Left lung (tissue), 4 donors: ENCODE measurements at regions not wholly inside any gene's neighbourhood (a gene's known extent, or its start where the extent isn't known, plus 50 kb on each side); places are given as distances from the start of the nearest gene placed in this dataset.

Experiments
- ATAC-seq: fragments of 200-7000 bp; cut with Tn5 transposase; one replicate; pipeline ENCODE4 v1.9.1; 2020; ENCODE audit warnings: moderate library complexity
- DNase-seq, 4 donors: peaks; one replicate each; pipeline ENCODE4 v3.0.0-alpha.2; 2013 to 2020
- H3K27ac ChIP-seq, 2 donors: fragments of 200-600 bp; sonication (generic) in 1 of 2; one replicate each; pipeline versions ENCODE4 v1.5.0 to v1.8.0; 2020 to 2021
- H3K27me3 ChIP-seq, 2 donors: fragments of 200-600 bp; sonication (generic) in 1 of 2; one replicate each; pipeline versions ENCODE4 v1.5.0 to v1.8.0; 2020 to 2021
- H3K36me3 ChIP-seq, 2 donors: fragments of 200-600 bp; sonication (generic) in 1 of 2; one replicate each; pipeline versions ENCODE4 v1.5.0 to v1.8.0; 2020 to 2021
- H3K4me1 ChIP-seq, 2 donors: fragments of 200-600 bp; one replicate each; pipeline ENCODE4 v1.8.0; 2021
- H3K4me3 ChIP-seq, 2 donors: fragments of 200-600 bp; sonication (generic) in 1 of 2; one replicate each; pipeline versions ENCODE4 v1.5.0 to v1.8.0; 2020 to 2021; ENCODE audit warnings: mild to moderate bottlenecking in 1 of 2
- H3K9me3 ChIP-seq, 2 donors: fragments of 200-600 bp; sonication (generic) in 1 of 2; one replicate each; pipeline versions ENCODE4 v1.5.0 to v1.8.0; 2020 to 2021
- intact Hi-C, 2 donors: fragments of 100-400 bp; cut with DNase I; formaldehyde crosslinking; loops; one replicate each; pipeline versions ENCODE4 v1.11.2 to v1.14.2; 2022
- TF ChIP-seq, protein P1 (sequence below), 2 donors: fragments of 200-600 bp; sonication (generic) in 1 of 2; IDR thresholded peaks; one replicate each; pipeline versions ENCODE4 v1.5.0 to v1.8.0; 2021; ENCODE audit warnings: antibody characterized with exemption in 2 of 2
- donor health status: DM: no; HTN: yes; CAD: no.
- donor health status: DM: no; HTN: no; CAD: no.

DNA sequence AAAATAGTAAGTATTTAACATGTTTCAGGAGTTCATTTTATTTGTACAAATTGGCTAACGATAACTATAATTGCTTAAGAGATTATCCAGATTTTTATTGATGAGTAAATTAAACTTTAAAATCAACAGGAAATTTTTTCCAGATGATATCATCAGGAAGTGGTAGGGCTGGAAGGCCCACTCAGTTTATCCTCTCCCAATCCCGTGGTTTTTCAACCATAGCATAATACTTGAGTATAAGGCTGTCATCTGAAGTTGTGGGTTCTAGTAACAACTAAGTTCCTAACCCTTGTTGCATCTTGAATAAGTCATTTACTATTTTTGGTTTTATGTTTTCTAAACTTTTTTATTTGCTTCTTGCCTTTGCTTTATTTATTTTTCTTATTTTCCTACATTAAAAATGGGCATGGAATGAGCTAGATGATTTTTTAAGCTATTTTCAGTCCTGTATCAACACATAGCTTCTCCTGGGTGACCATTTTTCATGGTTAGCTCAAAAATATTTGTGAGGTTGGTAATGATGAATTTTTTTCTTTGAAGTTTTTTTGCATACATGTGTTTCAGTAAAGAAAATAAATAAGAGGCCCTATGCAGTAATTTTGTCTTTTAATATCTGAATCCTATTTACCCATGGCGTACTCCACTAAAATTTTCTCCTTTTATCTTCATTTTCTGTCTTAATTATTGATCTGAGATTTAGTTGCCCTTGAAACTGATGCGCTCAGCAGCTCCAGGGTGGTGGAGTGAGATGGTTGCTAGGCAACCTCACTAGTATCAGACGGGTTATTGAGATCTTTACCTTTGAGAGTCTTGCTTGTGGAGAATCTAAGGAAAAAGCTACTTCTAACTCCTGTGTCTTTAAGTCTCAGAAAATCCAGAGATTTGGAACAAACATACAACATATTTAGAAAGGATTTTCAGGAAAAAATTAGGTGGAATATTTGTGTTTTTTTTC is 452.0 kb upstream of the CCDC179 start:
- TF ChIP-seq, protein P1, sequence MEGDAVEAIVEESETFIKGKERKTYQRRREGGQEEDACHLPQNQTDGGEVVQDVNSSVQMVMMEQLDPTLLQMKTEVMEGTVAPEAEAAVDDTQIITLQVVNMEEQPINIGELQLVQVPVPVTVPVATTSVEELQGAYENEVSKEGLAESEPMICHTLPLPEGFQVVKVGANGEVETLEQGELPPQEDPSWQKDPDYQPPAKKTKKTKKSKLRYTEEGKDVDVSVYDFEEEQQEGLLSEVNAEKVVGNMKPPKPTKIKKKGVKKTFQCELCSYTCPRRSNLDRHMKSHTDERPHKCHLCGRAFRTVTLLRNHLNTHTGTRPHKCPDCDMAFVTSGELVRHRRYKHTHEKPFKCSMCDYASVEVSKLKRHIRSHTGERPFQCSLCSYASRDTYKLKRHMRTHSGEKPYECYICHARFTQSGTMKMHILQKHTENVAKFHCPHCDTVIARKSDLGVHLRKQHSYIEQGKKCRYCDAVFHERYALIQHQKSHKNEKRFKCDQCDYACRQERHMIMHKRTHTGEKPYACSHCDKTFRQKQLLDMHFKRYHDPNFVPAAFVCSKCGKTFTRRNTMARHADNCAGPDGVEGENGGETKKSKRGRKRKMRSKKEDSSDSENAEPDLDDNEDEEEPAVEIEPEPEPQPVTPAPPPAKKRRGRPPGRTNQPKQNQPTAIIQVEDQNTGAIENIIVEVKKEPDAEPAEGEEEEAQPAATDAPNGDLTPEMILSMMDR (IDR thresholded peaks at IDR 0.05), result no peak
- ATAC-seq, result peak; percentile 71

DNA sequence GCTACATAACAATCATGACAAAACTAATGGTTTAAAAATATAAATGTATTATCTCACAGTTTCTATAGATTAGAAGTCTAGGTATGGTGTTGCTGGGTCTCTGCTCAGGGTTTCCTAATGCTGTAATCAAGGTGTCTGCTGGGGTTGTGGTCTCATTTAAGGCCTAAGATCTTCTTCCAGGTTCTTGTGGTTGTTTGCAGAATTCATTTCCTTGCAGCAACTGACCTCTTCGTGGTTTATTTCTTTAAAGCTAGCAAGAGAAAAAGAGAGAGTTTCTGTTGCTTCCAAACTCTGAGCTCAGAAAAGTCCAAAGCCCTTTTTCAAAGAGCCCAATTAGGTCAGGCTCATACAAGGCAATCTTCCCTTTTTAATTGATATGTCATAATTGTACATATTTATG is 452.7 kb upstream of the CCDC179 start:
- no peak overlapping the region for H3K27ac ChIP-seq
- ATAC-seq (no peak), DNase-seq (no peak)
- intact Hi-C loops, result no loop called here
- no peaks in the 10 kb centered on the region for H3K4me1 ChIP-seq
- H3K4me3 ChIP-seq, result no peak overlapping the region
- no peaks in the 10 kb centered on the region for H3K36me3 ChIP-seq
- TF ChIP-seq, protein P1 (IDR thresholded peaks at IDR 0.05), result no peak
- H3K27me3 ChIP-seq, result no peaks in the 10 kb centered on the region
- no peaks in the 10 kb centered on the region for H3K9me3 ChIP-seq

More for the DNA sequence above, 452.0 kb upstream of the CCDC179 start:
- Histone ChIP-seq H3K27me3 (no peaks in the 10 kb centered on the region), H3K9me3 (no peaks in the 10 kb centered on the region), H3K4me3 (no peak overlapping the region), H3K4me1 (no peaks in the 10 kb centered on the region), H3K36me3 (no peaks in the 10 kb centered on the region), H3K27ac (no peak overlapping the region)
- intact Hi-C loops, result no loop called here
- DNase-seq, result no peak

DNA sequence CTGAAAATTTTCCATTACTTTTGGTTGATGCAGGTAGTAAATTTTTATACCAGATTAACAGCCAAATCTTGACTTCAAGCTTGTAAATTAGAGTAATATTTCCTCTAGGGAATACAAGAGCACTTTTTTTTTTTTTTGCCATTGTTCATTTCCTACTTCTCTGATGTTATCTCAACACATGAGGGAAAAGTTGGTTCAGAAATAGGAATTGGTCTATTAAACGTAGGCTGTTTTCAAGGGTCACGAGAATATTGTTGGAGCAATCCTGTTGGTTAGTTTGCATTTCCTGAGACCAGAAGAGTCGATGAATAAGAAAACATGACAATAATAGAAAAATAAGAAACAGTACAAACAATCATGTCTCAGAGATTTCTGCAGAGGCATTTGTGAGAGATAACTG is 453.9 kb upstream of the CCDC179 start:
- TF ChIP-seq, protein P1 (IDR thresholded peaks at IDR 0.05), result no peak
- no peak for ATAC-seq
- Histone ChIP-seq H3K36me3 (no peaks in the 10 kb centered on the region), H3K9me3 (no peaks in the 10 kb centered on the region), H3K4me1 (no peaks in the 10 kb centered on the region), H3K27me3 (no peaks in the 10 kb centered on the region), H3K4me3 (no peak overlapping the region), H3K27ac (no peak overlapping the region)
- intact Hi-C loops, result no loop called here
- no peak for DNase-seq

DNA sequence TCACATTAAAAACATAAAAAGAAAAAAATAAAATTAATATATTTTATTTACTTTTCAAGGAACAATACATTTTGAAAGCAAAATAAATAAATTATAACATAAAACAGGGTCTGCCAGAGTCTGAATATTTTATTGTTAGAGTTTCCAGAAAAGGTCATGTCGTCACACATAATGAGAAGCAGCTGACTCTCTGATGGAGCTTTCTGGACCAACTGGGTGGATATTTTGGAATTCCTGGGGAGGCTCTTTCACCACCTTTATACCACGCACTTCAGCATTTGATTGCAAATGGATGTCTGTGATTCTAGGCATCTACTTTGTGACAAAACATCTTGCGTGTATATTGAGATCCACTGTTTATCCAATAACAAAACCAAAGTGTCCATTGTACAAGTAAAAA is 455.0 kb upstream of the CCDC179 start:
- DNase-seq (no peak), ATAC-seq (no peak)
- no peaks in the 10 kb centered on the region for H3K36me3 ChIP-seq
- peaks cover 0 to 6% of the 10 kb centered on the region in 2 donors for H3K9me3 ChIP-seq
- H3K4me3 ChIP-seq, result no peak overlapping the region
- TF ChIP-seq, protein P1 (IDR thresholded peaks at IDR 0.05), result no peak
- no peaks in the 10 kb centered on the region for H3K4me1 ChIP-seq
- no peaks in the 10 kb centered on the region for H3K27me3 ChIP-seq
- intact Hi-C loops, result no loop called here
- no peak overlapping the region for H3K27ac ChIP-seq

DNA sequence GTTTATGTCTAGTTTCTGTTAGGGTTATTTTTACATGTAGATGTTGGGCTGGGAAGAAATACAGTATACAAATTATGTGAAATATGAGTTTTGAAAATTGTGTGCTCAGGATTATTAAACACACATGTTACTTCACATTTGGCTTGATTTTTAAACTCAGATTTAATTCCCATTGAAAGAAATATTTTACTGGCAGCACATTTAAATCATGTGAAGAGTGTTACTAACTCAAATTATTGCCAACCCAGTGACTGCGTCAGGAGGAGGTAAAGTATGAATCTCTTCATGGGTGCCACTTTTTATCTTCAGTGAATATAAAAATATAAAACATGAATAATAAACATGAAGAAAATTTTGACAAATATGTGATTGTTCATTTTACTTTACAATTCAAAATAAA is 457.5 kb upstream of the CCDC179 start:
- no peaks in the 10 kb centered on the region for H3K36me3 ChIP-seq
- DNase-seq, result no peak
- no peak overlapping the region for H3K4me3 ChIP-seq
- ATAC-seq, result no peak
- TF ChIP-seq, protein P1 (IDR thresholded peaks at IDR 0.05), result no peak
- peaks cover 0 to 24% of the 10 kb centered on the region in 2 donors for H3K9me3 ChIP-seq
- intact Hi-C loops, result no loop called here
- no peak overlapping the region for H3K27ac ChIP-seq
- H3K4me1 ChIP-seq, result no peaks in the 10 kb centered on the region
- H3K27me3 ChIP-seq, result no peaks in the 10 kb centered on the region
